DMS153 treated with DMSO at 0.1 percent for 48 hours (cell line): ENCODE measurements at regions not wholly inside any gene's neighbourhood (a gene's known extent, or its start where the extent isn't known, plus 50 kb on each side); places are given as distances from the start of the nearest gene placed in this dataset.

ENCODE experiments used
- DNase-seq: peaks from one replicate; lab custom pipeline; 2025; ENCODE audit not compliant: unreplicated experiment; lab: John Stamatoyannopoulos, UW

- DNase-seq, result no peak
Measured at GRCh38 chr21:38959692-38960061, 153.9 kb downstream of the ETS2 start.

GRCh38 chr21:38958940-38959691 is 153.4 kb downstream of the ETS2 start:
- DNase-seq, result no peak

GRCh38 chr21:38958323-38958705 is 152.6 kb downstream of the ETS2 start:
- peak; percentile 50 for DNase-seq

- DNase-seq, result no peak
Measured at GRCh38 chr21:38957575-38958322, 152.0 kb downstream of the ETS2 start.

GRCh38 chr21:38956856-38957571 is 151.3 kb downstream of the ETS2 start:
- DNase-seq, result peak; percentile 100

- no peak for DNase-seq
Measured at GRCh38 chr21:38956521-38956855, 150.8 kb downstream of the ETS2 start.

- DNase-seq, result peak; percentile 80
Measured at GRCh38 chr21:38956007-38956406, 150.3 kb downstream of the ETS2 start.

GRCh38 chr21:38955495-38955894 is 149.8 kb downstream of the ETS2 start:
- no peak for DNase-seq

GRCh38 chr21:38954588-38955004 is 148.9 kb downstream of the ETS2 start:
- peak; percentile 90 for DNase-seq

- no peak for DNase-seq
Measured at GRCh38 chr21:38953516-38953915, 147.8 kb downstream of the ETS2 start.

- no peak for DNase-seq
Measured at GRCh38 chr21:38952890-38953289, 147.2 kb downstream of the ETS2 start.

- DNase-seq, result no peak
Measured at GRCh38 chr21:38951095-38951730, 145.5 kb downstream of the ETS2 start.

- peak; percentile 88 for DNase-seq
Measured at GRCh38 chr21:38950435-38951094, 144.8 kb downstream of the ETS2 start.

GRCh38 chr21:38949070-38949380 is 143.3 kb downstream of the ETS2 start:
- no peak for DNase-seq

GRCh38 chr21:38948377-38949069 is 142.8 kb downstream of the ETS2 start:
- DNase-seq, result no peak

- DNase-seq, result no peak
Measured at GRCh38 chr21:38945545-38946245, 140.0 kb downstream of the ETS2 start.

- no peak for DNase-seq
Measured at GRCh38 chr21:38944903-38945302, 139.2 kb downstream of the ETS2 start.

- no peak for DNase-seq
Measured at GRCh38 chr21:38944402-38944801, 138.7 kb downstream of the ETS2 start.

- no peak for DNase-seq
Measured at GRCh38 chr21:38942748-38943211, 137.1 kb downstream of the ETS2 start.

GRCh38 chr21:38938769-38939168 is 133.0 kb downstream of the ETS2 start:
- no peak for DNase-seq
